Mesothelial cell of epicardium (in vitro differentiated cells): ENCODE measurements at regions not wholly inside any gene's neighbourhood (a gene's known extent, or its start where the extent isn't known, plus 50 kb on each side); places are given as distances from the start of the nearest gene placed in this dataset.

Experiments used
- DNase-seq, 2 experiments: peaks; one replicate each; pipeline ENCODE4 v3.0.0; 2021; ENCODE audit warnings: low spot score in 2 of 2; ENCODE audit not compliant: unreplicated experiment in 2 of 2
- H3K27ac Mint-ChIP-seq: 2 replicates; pipeline ENCODE4 v1.8.0; 2021; ENCODE audit warnings: mixed read lengths
- H3K27me3 Mint-ChIP-seq: 2 replicates; pipeline ENCODE4 v1.8.0; 2021; ENCODE audit warnings: low read depth, mixed read lengths
- H3K36me3 Mint-ChIP-seq: 2 replicates; pipeline ENCODE4 v1.8.0; 2021; ENCODE audit warnings: mixed read lengths
- H3K4me1 Mint-ChIP-seq: 2 replicates; pipeline ENCODE4 v1.8.0; 2021; ENCODE audit warnings: mixed read lengths
- H3K4me3 Mint-ChIP-seq: 2 replicates; pipeline ENCODE4 v1.8.0; 2021; ENCODE audit warnings: mild to moderate bottlenecking, moderate library complexity, mixed read lengths
- H3K9me3 Mint-ChIP-seq: 2 replicates; pipeline ENCODE4 v1.8.0; 2021; ENCODE audit warnings: mixed read lengths
- TF ChIP-seq, protein P1 (sequence below): fragments of 200-600 bp; sonication (generic); IDR thresholded peaks from one replicate; pipeline ENCODE4 v1.5.0; 2021; ENCODE audit warnings: antibody characterized with exemption; ENCODE audit not compliant: unreplicated experiment

DNA sequence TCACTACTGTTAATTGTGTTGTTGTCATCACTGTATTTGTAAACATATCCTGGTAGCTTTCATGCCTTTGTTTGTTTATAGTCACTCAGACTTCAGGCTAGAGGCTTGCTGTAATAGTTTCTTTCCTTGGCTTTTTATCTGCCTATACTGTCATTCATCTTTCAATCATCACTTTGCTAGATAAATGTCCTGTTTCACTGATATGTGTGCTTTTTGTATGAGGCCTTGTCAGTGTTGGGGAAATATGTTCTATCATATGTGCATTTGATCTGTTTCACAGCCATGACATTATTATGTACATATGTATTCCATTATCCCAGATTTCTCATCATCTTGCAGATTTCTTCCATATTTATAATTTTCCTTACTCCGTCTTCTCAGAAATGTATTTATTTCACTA is 558.9 kb upstream of the LRFN5 start:
- no peak for DNase-seq
- H3K27ac Mint-ChIP-seq = no peak overlapping the region
- H3K27me3 Mint-ChIP-seq = no peaks in the 10 kb centered on the region
- H3K4me3 Mint-ChIP-seq = no peak overlapping the region
- no peaks in the 10 kb centered on the region for H3K4me1 Mint-ChIP-seq
- TF ChIP-seq, protein P1, sequence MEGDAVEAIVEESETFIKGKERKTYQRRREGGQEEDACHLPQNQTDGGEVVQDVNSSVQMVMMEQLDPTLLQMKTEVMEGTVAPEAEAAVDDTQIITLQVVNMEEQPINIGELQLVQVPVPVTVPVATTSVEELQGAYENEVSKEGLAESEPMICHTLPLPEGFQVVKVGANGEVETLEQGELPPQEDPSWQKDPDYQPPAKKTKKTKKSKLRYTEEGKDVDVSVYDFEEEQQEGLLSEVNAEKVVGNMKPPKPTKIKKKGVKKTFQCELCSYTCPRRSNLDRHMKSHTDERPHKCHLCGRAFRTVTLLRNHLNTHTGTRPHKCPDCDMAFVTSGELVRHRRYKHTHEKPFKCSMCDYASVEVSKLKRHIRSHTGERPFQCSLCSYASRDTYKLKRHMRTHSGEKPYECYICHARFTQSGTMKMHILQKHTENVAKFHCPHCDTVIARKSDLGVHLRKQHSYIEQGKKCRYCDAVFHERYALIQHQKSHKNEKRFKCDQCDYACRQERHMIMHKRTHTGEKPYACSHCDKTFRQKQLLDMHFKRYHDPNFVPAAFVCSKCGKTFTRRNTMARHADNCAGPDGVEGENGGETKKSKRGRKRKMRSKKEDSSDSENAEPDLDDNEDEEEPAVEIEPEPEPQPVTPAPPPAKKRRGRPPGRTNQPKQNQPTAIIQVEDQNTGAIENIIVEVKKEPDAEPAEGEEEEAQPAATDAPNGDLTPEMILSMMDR = no peak
- no peaks in the 10 kb centered on the region for H3K9me3 Mint-ChIP-seq
- peaks cover 4% of the 10 kb centered on the region for H3K36me3 Mint-ChIP-seq

DNA sequence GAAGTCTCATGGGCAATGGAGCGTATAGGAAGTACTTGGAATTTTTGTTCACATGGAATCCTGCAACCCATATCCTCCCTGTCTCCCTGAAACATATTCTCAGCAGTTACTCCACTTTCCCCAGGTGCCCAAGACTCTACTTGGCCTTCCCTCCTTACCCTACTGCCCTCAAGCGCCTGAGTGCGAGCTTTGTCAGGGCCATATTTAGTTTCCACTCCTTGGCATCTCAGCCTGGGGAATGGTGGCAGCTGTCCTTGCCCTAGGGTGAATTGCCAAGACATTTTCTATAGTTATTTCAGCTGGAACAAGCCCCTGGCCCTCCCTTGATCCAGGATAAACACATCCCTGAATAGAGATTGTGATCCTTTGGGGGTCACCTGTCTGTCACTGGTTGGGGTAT is 569.3 kb upstream of the LRFN5 start:
- TF ChIP-seq, protein P1 = no peak
- Mint-ChIP-seq H3K27me3 (no peaks in the 10 kb centered on the region), H3K9me3 (peaks cover under 1% of the 10 kb centered on the region), H3K36me3 (peaks cover 10% of the 10 kb centered on the region), H3K27ac (no peak overlapping the region), H3K4me1 (no peaks in the 10 kb centered on the region), H3K4me3 (no peak overlapping the region)
- no peak for DNase-seq

DNA sequence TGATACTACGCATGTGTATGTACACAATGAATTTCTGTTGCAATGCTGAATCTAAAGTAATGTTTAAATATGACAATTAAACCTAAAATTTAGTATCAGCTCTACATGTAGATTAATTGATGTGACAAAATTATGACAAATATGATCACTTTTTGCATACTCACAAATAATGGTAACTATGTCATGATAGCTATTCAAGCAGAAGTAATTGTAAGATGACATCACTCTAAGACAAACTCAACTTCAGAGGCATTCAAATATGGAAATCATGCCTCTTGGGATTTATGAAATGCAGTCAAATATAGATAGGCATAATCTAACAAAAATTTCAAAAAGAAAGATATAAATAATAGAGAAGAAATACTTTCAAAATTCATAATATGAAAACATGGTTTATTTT is 571.7 kb upstream of the LRFN5 start:
- Mint-ChIP-seq H3K4me1 (no peaks in the 10 kb centered on the region), H3K27ac (no peak overlapping the region)
- TF ChIP-seq, protein P1 = no peak

DNA sequence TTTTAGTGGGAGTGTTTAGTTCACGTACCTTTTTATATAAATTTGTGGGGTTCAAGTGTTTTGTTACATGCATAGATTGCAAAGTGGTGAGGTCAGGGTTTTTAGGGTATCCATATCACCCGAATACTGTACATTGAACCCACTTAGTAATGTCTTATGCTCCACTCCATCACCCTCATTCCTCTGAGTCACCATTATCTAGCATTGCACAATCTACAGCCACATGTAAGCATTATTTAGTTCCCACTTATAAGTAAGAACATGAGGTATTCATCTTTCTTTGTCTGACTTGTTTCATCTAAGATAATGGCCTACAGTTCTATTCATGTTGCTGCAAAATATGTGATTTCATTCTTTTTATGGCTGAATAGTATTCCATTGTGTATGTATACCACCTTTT is 583.7 kb upstream of the LRFN5 start:
- Mint-ChIP-seq H3K9me3 (peaks cover 33% of the 10 kb centered on the region), H3K27ac (no peak overlapping the region), H3K27me3 (no peaks in the 10 kb centered on the region), H3K4me3 (no peak overlapping the region), H3K4me1 (no peaks in the 10 kb centered on the region), H3K36me3 (peaks cover 30% of the 10 kb centered on the region)
- TF ChIP-seq, protein P1 = no peak
- DNase-seq = no peak

More for the DNA sequence above, 571.7 kb upstream of the LRFN5 start:
- DNase-seq = no peak
- H3K4me3 Mint-ChIP-seq = no peak overlapping the region
- H3K9me3 Mint-ChIP-seq = peaks cover 13% of the 10 kb centered on the region
- peaks cover 24% of the 10 kb centered on the region for H3K36me3 Mint-ChIP-seq
- no peaks in the 10 kb centered on the region for H3K27me3 Mint-ChIP-seq

DNA sequence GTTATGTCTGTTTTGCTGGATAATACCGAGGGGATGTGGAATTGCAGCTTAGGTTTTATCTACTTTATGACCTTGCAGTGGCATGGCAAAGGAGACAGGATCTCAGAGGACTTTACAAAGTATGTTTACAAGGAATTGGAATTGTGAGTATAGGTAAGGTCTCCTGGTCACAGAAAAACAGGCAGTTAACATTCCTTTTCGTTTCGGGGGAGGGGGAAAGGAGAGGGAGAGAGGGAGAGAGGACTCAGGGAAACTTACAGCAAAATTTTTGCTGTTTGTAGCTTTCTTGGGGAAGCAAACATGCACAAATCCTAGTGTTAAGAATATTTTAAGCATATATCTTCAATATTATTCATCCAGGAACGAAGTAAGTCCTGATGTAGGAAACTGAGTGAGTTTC is 590.5 kb upstream of the LRFN5 start:
- DNase-seq = no peak
- no peak overlapping the region for H3K27ac Mint-ChIP-seq

More for the DNA sequence above, 590.5 kb upstream of the LRFN5 start:
- TF ChIP-seq, protein P1 = no peak
- Mint-ChIP-seq H3K4me3 (no peak overlapping the region), H3K36me3 (peaks cover 14% of the 10 kb centered on the region), H3K9me3 (peaks cover 15% of the 10 kb centered on the region), H3K4me1 (peaks cover 4% of the 10 kb centered on the region), H3K27me3 (no peaks in the 10 kb centered on the region)
